Right atrium auricular region (tissue), 2 donors: ENCODE measurements at regions not wholly inside any gene's neighbourhood (a gene's known extent, or its start where the extent isn't known, plus 50 kb on each side); places are given as distances from the start of the nearest gene placed in this dataset.
A peak's percentile ranks its signal among the peaks of the same experiment; 100 is the strongest.

ENCODE experiments used
- DNase-seq: peaks from one replicate; pipeline ENCODE4 v3.0.0-alpha.2; 2019; ENCODE audit warnings: low spot score
- H3K27ac ChIP-seq, 2 donors: fragments of 200-600 bp; sonication (generic); 1 replicate in 1 of 2; 2 replicates in 1 of 2; pipeline ENCODE4 v1.5.1; 2016 to 2019
- H3K27me3 ChIP-seq, 2 donors: fragments of 200-600 bp; sonication (generic); one replicate each; pipeline versions ENCODE4 v1.5.1 to v1.6.0; 2017 to 2019
- H3K36me3 ChIP-seq: fragments of 200-600 bp; sonication (generic); one replicate; pipeline ENCODE4 v1.5.1; 2016
- H3K4me1 ChIP-seq, 2 donors: fragments of 200-600 bp; sonication (generic); one replicate each; pipeline versions ENCODE4 v1.5.1 to v1.6.0; 2017 to 2019
- H3K4me3 ChIP-seq, 2 donors: fragments of 200-600 bp; sonication (generic); 1 replicate in 1 of 2; 2 replicates in 1 of 2; pipeline ENCODE4 v1.5.1; 2017 to 2019; ENCODE audit warnings: mild to moderate bottlenecking in 1 of 2, moderate library complexity in 1 of 2
- H3K9me3 ChIP-seq, 2 donors: fragments of 200-600 bp; sonication (generic); one replicate each; pipeline ENCODE4 v1.5.1; 2019
- TF ChIP-seq, protein P1 (sequence below), 2 donors: fragments of 200-600 bp; sonication (generic); IDR thresholded peaks; one replicate each; pipeline ENCODE4 v1.5.1; 2019; ENCODE audit warnings: antibody characterized with exemption in 2 of 2

DNA sequence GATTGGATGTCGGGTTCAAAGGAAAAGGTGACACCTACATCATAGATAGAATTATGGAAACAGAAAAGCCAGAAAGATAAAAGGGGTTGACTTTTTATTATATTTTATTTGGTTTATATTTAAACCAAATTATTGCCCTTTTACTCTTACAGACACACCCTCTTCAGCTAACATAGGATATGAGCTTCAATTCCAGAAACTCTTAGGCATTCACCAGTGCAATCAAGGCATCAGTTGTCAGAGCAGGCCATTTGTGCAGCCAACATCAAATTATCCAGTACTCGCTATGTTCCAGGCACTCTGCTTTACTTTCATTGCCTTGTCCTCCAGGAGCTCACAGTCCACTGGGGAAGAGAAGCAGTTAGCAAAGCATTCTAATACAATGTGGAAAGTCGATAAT is 347.5 kb downstream of the TFEC start:
- Histone ChIP-seq H3K27me3 (no peaks in the 10 kb centered on the region), H3K4me1 (no peaks in the 10 kb centered on the region), H3K27ac (no peak overlapping the region), H3K9me3 (no peaks in the 10 kb centered on the region), H3K36me3 (no peaks in the 10 kb centered on the region), H3K4me3 (no peak overlapping the region)
- TF ChIP-seq, protein P1, sequence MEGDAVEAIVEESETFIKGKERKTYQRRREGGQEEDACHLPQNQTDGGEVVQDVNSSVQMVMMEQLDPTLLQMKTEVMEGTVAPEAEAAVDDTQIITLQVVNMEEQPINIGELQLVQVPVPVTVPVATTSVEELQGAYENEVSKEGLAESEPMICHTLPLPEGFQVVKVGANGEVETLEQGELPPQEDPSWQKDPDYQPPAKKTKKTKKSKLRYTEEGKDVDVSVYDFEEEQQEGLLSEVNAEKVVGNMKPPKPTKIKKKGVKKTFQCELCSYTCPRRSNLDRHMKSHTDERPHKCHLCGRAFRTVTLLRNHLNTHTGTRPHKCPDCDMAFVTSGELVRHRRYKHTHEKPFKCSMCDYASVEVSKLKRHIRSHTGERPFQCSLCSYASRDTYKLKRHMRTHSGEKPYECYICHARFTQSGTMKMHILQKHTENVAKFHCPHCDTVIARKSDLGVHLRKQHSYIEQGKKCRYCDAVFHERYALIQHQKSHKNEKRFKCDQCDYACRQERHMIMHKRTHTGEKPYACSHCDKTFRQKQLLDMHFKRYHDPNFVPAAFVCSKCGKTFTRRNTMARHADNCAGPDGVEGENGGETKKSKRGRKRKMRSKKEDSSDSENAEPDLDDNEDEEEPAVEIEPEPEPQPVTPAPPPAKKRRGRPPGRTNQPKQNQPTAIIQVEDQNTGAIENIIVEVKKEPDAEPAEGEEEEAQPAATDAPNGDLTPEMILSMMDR (IDR thresholded peaks at IDR 0.05) = no peak
- DNase-seq = no peak

DNA sequence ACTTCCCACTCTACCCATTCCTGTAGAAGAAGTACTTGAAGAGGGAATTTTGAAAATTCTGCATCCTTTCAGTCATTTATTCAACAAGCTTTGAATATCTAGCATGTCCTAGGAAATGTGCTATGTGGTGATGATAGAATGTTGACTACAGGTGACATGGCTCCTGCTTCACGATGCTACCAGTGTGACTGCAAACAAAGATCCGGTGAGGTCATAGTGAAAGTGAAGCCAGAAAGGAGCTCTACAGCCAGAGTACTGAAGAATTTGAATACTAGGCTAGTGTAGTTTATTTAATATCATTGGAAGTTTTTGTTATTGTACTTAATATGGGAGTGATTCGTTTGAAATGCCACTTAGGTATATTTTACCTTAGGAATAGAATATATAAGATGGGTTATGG is 348.1 kb downstream of the TFEC start:
- Histone ChIP-seq H3K4me1 (no peaks in the 10 kb centered on the region), H3K4me3 (no peak overlapping the region), H3K27me3 (no peaks in the 10 kb centered on the region), H3K36me3 (no peaks in the 10 kb centered on the region), H3K9me3 (no peaks in the 10 kb centered on the region), H3K27ac (no peak overlapping the region)
- TF ChIP-seq, protein P1 (IDR thresholded peaks at IDR 0.05) = no peak
- no peak for DNase-seq

DNA sequence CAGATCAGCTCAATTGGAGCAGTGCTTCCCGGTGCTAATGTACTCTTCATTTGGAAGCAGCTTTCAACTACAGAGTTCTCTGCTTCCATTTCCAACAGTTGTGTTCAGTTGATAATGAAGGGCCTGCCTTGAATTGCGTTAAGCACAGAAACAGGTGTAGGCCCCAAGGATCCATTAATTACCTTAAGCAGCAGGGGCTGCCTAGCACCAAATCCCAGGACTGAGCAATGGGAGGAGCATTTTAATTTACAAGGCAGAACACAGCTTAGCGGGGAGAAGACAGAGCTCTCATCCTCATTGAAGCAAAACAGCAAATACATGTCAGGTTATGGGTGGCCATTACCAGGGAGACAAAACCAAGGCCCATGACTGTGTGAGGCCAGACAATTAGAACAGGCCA is 349.6 kb downstream of the TFEC start:
- no peak overlapping the region for H3K4me3 ChIP-seq
- H3K27me3 ChIP-seq = no peaks in the 10 kb centered on the region
- no peak for DNase-seq
- H3K9me3 ChIP-seq = no peaks in the 10 kb centered on the region
- no peaks in the 10 kb centered on the region for H3K36me3 ChIP-seq
- TF ChIP-seq, protein P1 (IDR thresholded peaks at IDR 0.05) = no peak
- H3K27ac ChIP-seq = no peak overlapping the region
- H3K4me1 ChIP-seq = no peaks in the 10 kb centered on the region

DNA sequence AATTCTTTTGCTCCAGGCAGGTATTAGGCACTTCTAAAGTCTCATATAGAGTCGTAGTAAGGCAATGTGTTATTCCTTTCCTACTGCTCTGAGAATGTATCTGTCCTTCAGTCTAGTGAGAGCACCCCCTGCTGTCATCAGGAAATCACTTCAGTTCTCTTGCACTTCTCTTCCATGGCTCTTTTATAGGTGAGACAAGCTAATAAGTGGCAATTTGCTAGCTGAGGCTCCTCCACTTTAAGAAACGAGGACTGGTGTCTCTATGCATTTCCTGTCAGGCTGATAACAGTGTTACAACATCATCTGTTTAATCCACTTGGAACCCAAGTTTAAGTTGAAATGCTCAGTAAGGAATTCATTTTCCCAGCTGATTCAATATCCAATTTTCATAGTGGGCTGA is 350.6 kb downstream of the TFEC start:
- Histone ChIP-seq H3K4me3 (no peak overlapping the region), H3K9me3 (no peaks in the 10 kb centered on the region), H3K36me3 (no peaks in the 10 kb centered on the region), H3K4me1 (no peaks in the 10 kb centered on the region), H3K27ac (no peak overlapping the region), H3K27me3 (no peaks in the 10 kb centered on the region)
- TF ChIP-seq, protein P1 (IDR thresholded peaks at IDR 0.05) = peak in 1 of 2 donors; percentile 49
- DNase-seq = no peak

DNA sequence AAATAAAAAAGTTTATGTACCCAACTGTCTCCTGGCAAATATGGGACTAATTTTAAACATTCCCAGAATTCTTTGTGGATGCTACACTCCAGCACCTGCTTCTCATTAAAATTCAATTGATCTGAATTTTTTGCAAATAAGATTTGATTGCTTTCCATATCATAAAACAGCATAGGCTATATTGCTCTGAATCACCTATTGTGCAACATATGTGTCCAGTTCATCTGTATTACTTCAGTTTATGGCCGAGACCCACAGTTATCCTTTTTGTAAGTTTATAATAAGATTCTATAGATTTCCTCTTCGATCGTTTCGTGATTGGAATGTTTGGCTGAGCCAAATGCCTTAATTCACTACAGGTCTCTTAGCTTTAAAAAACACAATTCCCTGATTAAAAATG is 351.1 kb downstream of the TFEC start:
- DNase-seq = no peak
- Histone ChIP-seq H3K9me3 (no peaks in the 10 kb centered on the region), H3K4me1 (no peaks in the 10 kb centered on the region), H3K27me3 (no peaks in the 10 kb centered on the region), H3K36me3 (no peaks in the 10 kb centered on the region), H3K27ac (no peak overlapping the region), H3K4me3 (no peak overlapping the region)
- TF ChIP-seq, protein P1 (IDR thresholded peaks at IDR 0.05) = no peak
